ENCODE measurements at regions not wholly inside any gene's neighbourhood (a gene's known extent, or its start where the extent isn't known, plus 50 kb on each side); places are given as distances from the start of the nearest gene placed in this dataset.

- ATAC-seq (no peak), DNase-seq (no peak)
- H3K9me3 ChIP-seq, result no peaks in the 10 kb centered on the region
- no peak for TF ChIP-seq POLR2A (IDR thresholded peaks at IDR 0.05)
- TF ChIP-seq CTCF (IDR thresholded peaks at IDR 0.05), result no peak
- no peak overlapping the region for H3K27ac ChIP-seq
- intact Hi-C loops (cut with DNase I), result no loop called here
- H3K27me3 ChIP-seq, result no peaks in the 10 kb centered on the region
- H3K4me3 ChIP-seq, result no peak overlapping the region
- H3K4me1 ChIP-seq, result no peaks in the 10 kb centered on the region
- WGBS (ENCODE audit: insufficient coverage, low coverage, low lambda C conversion rate, missing lambda C conversion rate), result 43% methylated on average over 1 of the region's 1 CpG
- H3K36me3 ChIP-seq, result no peaks in the 10 kb centered on the region
Measured at GRCh38 chr3:117744935-117745334, 1035.4 kb downstream of the TUSC7 start.

- Histone ChIP-seq H3K4me1 (no peaks in the 10 kb centered on the region), H3K9me3 (no peaks in the 10 kb centered on the region), H3K36me3 (no peaks in the 10 kb centered on the region), H3K4me3 (no peak overlapping the region), H3K27ac (no peak overlapping the region), H3K27me3 (no peaks in the 10 kb centered on the region)
- WGBS (ENCODE audit: insufficient coverage, low coverage, low lambda C conversion rate, missing lambda C conversion rate), result 58% methylated on average over 6 of the region's 6 CpGs
- no peak for TF ChIP-seq POLR2A (IDR thresholded peaks at IDR 0.05)
- DNase-seq (no peak), ATAC-seq (no peak)
- intact Hi-C loops (cut with DNase I), result no loop called here
Measured at GRCh38 chr3:117745516-117745915, 1035.9 kb downstream of the TUSC7 start.

- TF ChIP-seq POLR2A (IDR thresholded peaks at IDR 0.05) (no peak), CTCF (IDR thresholded peaks at IDR 0.05) (no peak)
- WGBS (ENCODE audit: insufficient coverage, low coverage, low lambda C conversion rate, missing lambda C conversion rate), result 43% methylated on average over 1 of the region's 3 CpGs
- Histone ChIP-seq H3K27ac (no peak overlapping the region), H3K9me3 (no peaks in the 10 kb centered on the region), H3K4me3 (no peak overlapping the region), H3K36me3 (no peaks in the 10 kb centered on the region), H3K27me3 (no peaks in the 10 kb centered on the region), H3K4me1 (no peaks in the 10 kb centered on the region)
- intact Hi-C loops (cut with DNase I), result no loop called here
- ATAC-seq (no peak), DNase-seq (no peak)
Measured at GRCh38 chr3:117746066-117746465, 1036.5 kb downstream of the TUSC7 start.

DNA sequence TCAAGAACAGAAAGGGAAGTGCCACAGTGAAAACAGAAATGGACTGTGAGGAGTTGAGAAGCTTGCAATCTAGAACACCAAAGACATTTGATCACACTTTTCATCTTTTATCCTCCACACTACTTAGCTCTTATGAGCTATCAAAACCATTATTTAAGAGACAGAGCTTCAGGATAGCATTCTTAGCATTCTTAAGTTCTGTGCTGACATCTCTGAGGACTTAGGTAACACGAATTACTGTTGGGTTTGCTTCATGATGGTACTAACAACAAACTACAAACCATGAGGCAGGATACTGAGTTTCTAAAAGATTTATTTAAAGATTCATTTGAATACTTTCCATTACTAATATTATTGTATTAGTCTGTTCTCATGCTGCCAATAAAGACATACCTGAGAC lies 1038.6 kb downstream of the TUSC7 start:
- H3K4me1 ChIP-seq, result no peaks in the 10 kb centered on the region
- 33% methylated on average over 1 of the region's 1 CpG for WGBS (ENCODE audit: insufficient coverage, low coverage, low lambda C conversion rate, missing lambda C conversion rate)
- H3K9me3 ChIP-seq, result no peaks in the 10 kb centered on the region
- no peak for DNase-seq
- H3K4me3 ChIP-seq, result no peak overlapping the region
- TF ChIP-seq CTCF (IDR thresholded peaks at IDR 0.05), result no peak
- no peaks in the 10 kb centered on the region for H3K36me3 ChIP-seq
- no peak overlapping the region for H3K27ac ChIP-seq
- no peak for ATAC-seq
- no peaks in the 10 kb centered on the region for H3K27me3 ChIP-seq
- intact Hi-C loops (cut with DNase I), result no loop called here

GRCh38 chr3:117750674-117751269 lies 1041.2 kb downstream of the TUSC7 start:
- intact Hi-C loops (cut with DNase I), result no loop called here
- ATAC-seq, result no peak
- TF ChIP-seq POLR2A (IDR thresholded peaks at IDR 0.05) (no peak), CTCF (IDR thresholded peaks at IDR 0.05) (no peak)
- no peaks in the 10 kb centered on the region for H3K36me3 ChIP-seq
- no peak overlapping the region for H3K4me3 ChIP-seq
- H3K4me1 ChIP-seq, result peaks cover 0 to 14% (median 0%) of the 10 kb centered on the region in 4 donors
- H3K9me3 ChIP-seq, result no peaks in the 10 kb centered on the region
- 61% methylated on average over 4 of the region's 4 CpGs for WGBS (ENCODE audit: insufficient coverage, low coverage, low lambda C conversion rate, missing lambda C conversion rate)
- H3K27ac ChIP-seq, result no peak overlapping the region
- DNase-seq, result no peak
- H3K27me3 ChIP-seq, result no peaks in the 10 kb centered on the region

Measured in right lobe of liver (tissue), 6 donors.